C4-2B (cell line): ENCODE measurements at regions not wholly inside any gene's neighbourhood (a gene's known extent, or its start where the extent isn't known, plus 50 kb on each side); places are given as distances from the start of the nearest gene placed in this dataset.

Experiments used
- H3K27ac ChIP-seq: fragments of 450-650 bp; 2 replicates; pipeline ENCODE4 v1.5.1; 2017
- ZFX ChIP-seq: fragments of 450-650 bp; IDR thresholded peaks from 2 replicates; pipeline ENCODE4 v1.6.1; 2017
- TF ChIP-seq, protein P1 (sequence below): fragments of 450-650 bp; conservative IDR thresholded peaks from 2 replicates; pipeline ENCODE4 v1.5.1; 2017; ENCODE audit warnings: mild to moderate bottlenecking

- TF ChIP-seq, protein P1, sequence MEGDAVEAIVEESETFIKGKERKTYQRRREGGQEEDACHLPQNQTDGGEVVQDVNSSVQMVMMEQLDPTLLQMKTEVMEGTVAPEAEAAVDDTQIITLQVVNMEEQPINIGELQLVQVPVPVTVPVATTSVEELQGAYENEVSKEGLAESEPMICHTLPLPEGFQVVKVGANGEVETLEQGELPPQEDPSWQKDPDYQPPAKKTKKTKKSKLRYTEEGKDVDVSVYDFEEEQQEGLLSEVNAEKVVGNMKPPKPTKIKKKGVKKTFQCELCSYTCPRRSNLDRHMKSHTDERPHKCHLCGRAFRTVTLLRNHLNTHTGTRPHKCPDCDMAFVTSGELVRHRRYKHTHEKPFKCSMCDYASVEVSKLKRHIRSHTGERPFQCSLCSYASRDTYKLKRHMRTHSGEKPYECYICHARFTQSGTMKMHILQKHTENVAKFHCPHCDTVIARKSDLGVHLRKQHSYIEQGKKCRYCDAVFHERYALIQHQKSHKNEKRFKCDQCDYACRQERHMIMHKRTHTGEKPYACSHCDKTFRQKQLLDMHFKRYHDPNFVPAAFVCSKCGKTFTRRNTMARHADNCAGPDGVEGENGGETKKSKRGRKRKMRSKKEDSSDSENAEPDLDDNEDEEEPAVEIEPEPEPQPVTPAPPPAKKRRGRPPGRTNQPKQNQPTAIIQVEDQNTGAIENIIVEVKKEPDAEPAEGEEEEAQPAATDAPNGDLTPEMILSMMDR = no peak
- TF ChIP-seq ZFX = no peak
Measured at GRCh38 chr1:198910816-198911215, 272.0 kb downstream of the PTPRC start.

GRCh38 chr1:198912046-198912445, 273.2 kb downstream of the PTPRC start:
- H3K27ac ChIP-seq = no peak overlapping the region

More at GRCh38 chr1:198910816-198911215, 272.0 kb downstream of the PTPRC start:
- H3K27ac ChIP-seq = no peak overlapping the region

DNA sequence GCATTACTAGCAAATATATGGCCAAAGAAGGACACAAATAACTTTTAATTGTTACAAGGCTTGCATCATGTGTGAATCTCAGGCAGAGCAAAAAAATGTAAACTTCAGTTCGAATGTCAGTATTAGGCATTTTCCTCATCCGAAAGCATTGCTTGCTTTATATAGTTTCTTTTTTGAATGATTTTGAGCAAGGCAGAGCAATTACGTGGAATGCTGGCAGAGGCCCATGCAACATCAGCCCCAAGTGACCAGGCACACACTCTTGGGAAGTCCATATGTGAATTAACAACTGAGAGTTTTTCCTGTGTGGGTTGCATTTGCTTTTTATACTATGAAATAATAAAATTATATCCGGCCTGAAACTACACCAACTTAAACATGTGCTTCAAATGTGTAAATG, 274.8 kb downstream of the PTPRC start:
- TF ChIP-seq, protein P1 = no peak
- no peak for TF ChIP-seq ZFX
- H3K27ac ChIP-seq = no peak overlapping the region

More at GRCh38 chr1:198912046-198912445, 273.2 kb downstream of the PTPRC start:
- no peak for TF ChIP-seq ZFX
- TF ChIP-seq, protein P1 = no peak

GRCh38 chr1:198915327-198916231, 276.7 kb downstream of the PTPRC start:
- H3K27ac ChIP-seq = no peak overlapping the region

GRCh38 chr1:198917226-198917625, 278.4 kb downstream of the PTPRC start:
- TF ChIP-seq, protein P1 = no peak
- TF ChIP-seq ZFX = no peak
- H3K27ac ChIP-seq = no peak overlapping the region

More at GRCh38 chr1:198915327-198916231, 276.7 kb downstream of the PTPRC start:
- no peak for TF ChIP-seq ZFX
- TF ChIP-seq, protein P1 = no peak

- no peak for TF ChIP-seq ZFX
- TF ChIP-seq, protein P1 = no peak
- H3K27ac ChIP-seq = no peak overlapping the region
Measured at GRCh38 chr1:198918920-198919319, 280.1 kb downstream of the PTPRC start.

- TF ChIP-seq ZFX = no peak
- TF ChIP-seq, protein P1 = no peak
- H3K27ac ChIP-seq = no peak overlapping the region
Measured at GRCh38 chr1:198919667-198920398, 281.0 kb downstream of the PTPRC start.
